ENCODE measurements at regions not wholly inside any gene's neighbourhood (a gene's known extent, or its start where the extent isn't known, plus 50 kb on each side); places are given as distances from the start of the nearest gene placed in this dataset.

GRCh38 chr16:80105751-80106150 lies 435.0 kb upstream of the DYNLRB2 start:
- Histone ChIP-seq H3K4me1 (replicated peaks) (no peaks in the 10 kb centered on the region), H3K9me3 (no peaks in the 10 kb centered on the region), H3K36me3 (no peaks in the 10 kb centered on the region), H3K27me3 (replicated peaks; ENCODE audit: insufficient read depth) (no peaks in the 10 kb centered on the region), H3K27ac (no peak overlapping the region), H3K4me3 (no peak overlapping the region)
- TF ChIP-seq POLR2A (IDR thresholded peaks at IDR 0.05) (no peak), POLR2AphosphoS5 (IDR thresholded peaks at IDR 0.05) (no peak), CTCF (IDR thresholded peaks at IDR 0.05) (no peak)
- WGBS: 93% methylated on average over 1 of the region's 1 CpG
- intact Hi-C loops (cut with DNase I): no loop called here
- DNase-seq (ENCODE audit: low spot score): no peak

GRCh38 chr16:80105160-80105559 lies 435.6 kb upstream of the DYNLRB2 start:
- no peaks in the 10 kb centered on the region for H3K27me3 ChIP-seq (replicated peaks; ENCODE audit: insufficient read depth)
- H3K4me3 ChIP-seq: no peak overlapping the region
- DNase-seq (ENCODE audit: low spot score): peak; percentile 43
- 54% methylated on average over 5 of the region's 5 CpGs for WGBS
- intact Hi-C loops (cut with DNase I): no loop called here
- H3K36me3 ChIP-seq: no peaks in the 10 kb centered on the region
- H3K27ac ChIP-seq: no peak overlapping the region
- TF ChIP-seq POLR2A (IDR thresholded peaks at IDR 0.05): no peak
- TF ChIP-seq POLR2AphosphoS5 (IDR thresholded peaks at IDR 0.05): peak; percentile 66
- no peaks in the 10 kb centered on the region for H3K9me3 ChIP-seq
- H3K4me1 ChIP-seq (replicated peaks): no peaks in the 10 kb centered on the region

DNA sequence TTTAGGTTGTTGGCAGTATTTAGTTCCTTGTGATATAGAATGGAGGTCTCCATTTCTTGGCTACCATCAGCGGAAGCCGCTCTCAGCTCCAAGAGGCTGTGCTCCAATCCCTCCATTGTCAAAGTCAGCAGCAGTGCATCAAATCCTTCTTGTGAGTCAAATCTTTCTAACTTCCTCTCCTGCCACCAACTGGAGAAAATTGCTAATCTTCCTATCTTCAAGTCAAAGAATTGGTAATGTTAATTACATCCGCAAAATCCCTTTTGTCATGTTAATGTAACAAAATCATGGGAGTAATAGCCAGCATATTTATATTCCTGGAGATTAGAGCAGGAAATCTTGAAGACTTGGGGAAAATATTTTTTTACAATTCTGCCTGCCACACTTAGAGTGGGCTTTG lies 436.4 kb upstream of the DYNLRB2 start:
- 98% methylated on average over 3 of the region's 3 CpGs for WGBS
- Histone ChIP-seq H3K4me3 (no peak overlapping the region), H3K9me3 (no peaks in the 10 kb centered on the region), H3K36me3 (no peaks in the 10 kb centered on the region), H3K27ac (no peak overlapping the region), H3K4me1 (replicated peaks) (no peaks in the 10 kb centered on the region), H3K27me3 (replicated peaks; ENCODE audit: insufficient read depth) (no peaks in the 10 kb centered on the region)
- TF ChIP-seq POLR2AphosphoS5 (IDR thresholded peaks at IDR 0.05) (no peak), POLR2A (IDR thresholded peaks at IDR 0.05) (no peak), CTCF (IDR thresholded peaks at IDR 0.05) (no peak)
- intact Hi-C loops (cut with DNase I): no loop called here
- no peak for DNase-seq (ENCODE audit: low spot score)

DNA sequence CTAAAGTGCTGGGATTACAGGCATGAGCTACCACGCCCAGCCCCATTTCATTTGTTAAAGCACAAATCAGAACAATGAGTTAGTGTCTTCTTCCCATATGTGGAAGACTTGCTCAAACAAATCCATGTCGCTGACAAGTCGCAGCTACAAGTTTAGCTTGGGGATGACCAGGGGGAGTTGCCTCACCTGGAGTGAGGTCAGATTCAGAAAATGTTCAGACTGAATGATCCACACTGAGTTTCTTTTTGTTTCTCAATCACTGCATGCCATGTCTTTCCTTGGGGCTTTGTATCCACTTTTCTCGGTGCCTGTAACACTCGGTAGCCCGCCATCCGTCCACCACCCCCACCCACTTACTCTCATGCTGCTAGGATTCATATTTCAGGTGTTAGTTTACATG lies 437.3 kb upstream of the DYNLRB2 start:
- Histone ChIP-seq H3K9me3 (no peaks in the 10 kb centered on the region), H3K4me3 (no peak overlapping the region), H3K27ac (no peak overlapping the region), H3K36me3 (no peaks in the 10 kb centered on the region), H3K27me3 (replicated peaks; ENCODE audit: insufficient read depth) (no peaks in the 10 kb centered on the region), H3K4me1 (replicated peaks) (no peaks in the 10 kb centered on the region)
- intact Hi-C loops (cut with DNase I): no loop called here
- TF ChIP-seq POLR2AphosphoS5 (IDR thresholded peaks at IDR 0.05) (no peak), CTCF (IDR thresholded peaks at IDR 0.05) (no peak), POLR2A (IDR thresholded peaks at IDR 0.05) (no peak)
- DNase-seq (ENCODE audit: low spot score): no peak
- 59% methylated on average over 7 of the region's 7 CpGs for WGBS

DNA sequence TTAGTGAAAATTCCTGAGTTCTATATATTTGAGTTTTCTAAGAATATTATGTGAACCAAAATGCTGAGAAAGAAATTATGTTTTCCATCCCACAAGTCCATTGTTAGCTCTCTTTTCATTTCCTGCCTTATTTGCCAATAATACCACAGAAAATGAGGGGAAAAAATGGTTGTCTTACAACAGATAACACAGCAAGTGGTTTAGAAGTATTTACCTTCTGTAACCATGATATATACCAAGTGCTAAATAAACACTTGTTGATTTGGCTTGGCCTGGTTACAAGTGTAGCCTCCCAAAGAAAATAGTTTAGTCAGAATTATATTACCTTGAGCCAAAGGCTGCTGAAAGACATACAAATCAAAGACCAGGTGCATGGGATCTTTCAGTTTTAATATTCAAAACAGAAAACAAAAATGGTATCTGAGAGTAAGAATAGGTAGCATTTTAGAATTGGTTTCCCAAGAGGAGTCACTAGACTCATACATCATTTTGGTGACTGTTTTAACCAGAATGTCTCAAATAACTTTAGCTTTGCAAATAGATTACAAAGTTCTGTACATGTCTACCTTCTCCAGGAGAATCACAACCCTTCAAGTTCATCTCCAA lies 439.8 kb upstream of the DYNLRB2 start:
- TF ChIP-seq POLR2A (IDR thresholded peaks at IDR 0.05) (no peak), POLR2AphosphoS5 (IDR thresholded peaks at IDR 0.05) (no peak), CTCF (IDR thresholded peaks at IDR 0.05) (no peak)
- intact Hi-C loops (cut with DNase I): no loop called here
- Histone ChIP-seq H3K4me3 (no peak overlapping the region), H3K4me1 (replicated peaks) (no peaks in the 10 kb centered on the region), H3K9me3 (no peaks in the 10 kb centered on the region), H3K27ac (no peak overlapping the region), H3K27me3 (replicated peaks; ENCODE audit: insufficient read depth) (no peaks in the 10 kb centered on the region), H3K36me3 (no peaks in the 10 kb centered on the region)
- DNase-seq (ENCODE audit: low spot score): no peak
